GM21447 (cell line): ENCODE measurements at regions not wholly inside any gene's neighbourhood (a gene's known extent, or its start where the extent isn't known, plus 50 kb on each side); places are given as distances from the start of the nearest gene placed in this dataset.
"Not testable (repeated sequence)": the region's sequence is repeated elsewhere in the genome, so short reads cannot be mapped to it uniquely, and the experiment has no call there.

Experiments used
- ATAC-seq: cut with Tn5 transposase; IDR thresholded peaks from one replicate; pipeline ENCODE4 v1.9.1; 2021; ENCODE audit not compliant: unreplicated experiment

GRCh38 chr4:81786766-81787165 is 315.1 kb upstream of the RASGEF1B start:
- no peak for ATAC-seq

GRCh38 chr4:81786063-81786763 is 314.5 kb upstream of the RASGEF1B start:
- ATAC-seq, result no peak

- no peak for ATAC-seq
These were observed 313.6 kb upstream of the RASGEF1B start for GRCh38 chr4:81785338-81785737.

- no peak for ATAC-seq
These were observed 311.9 kb upstream of the RASGEF1B start for GRCh38 chr4:81783558-81783957.

- no peak for ATAC-seq
These were observed 310.1 kb upstream of the RASGEF1B start for GRCh38 chr4:81781799-81782198.

- not testable (repeated sequence) for ATAC-seq
These were observed 306.0 kb upstream of the RASGEF1B start for GRCh38 chr4:81777718-81778117.

- ATAC-seq, result no peak
These were observed 305.1 kb upstream of the RASGEF1B start for GRCh38 chr4:81776794-81777193.

GRCh38 chr4:81773557-81773956 is 301.9 kb upstream of the RASGEF1B start:
- no peak for ATAC-seq

GRCh38 chr4:81771721-81772120 is 300.0 kb upstream of the RASGEF1B start:
- ATAC-seq, result no peak

- ATAC-seq, result no peak
These were observed 297.5 kb upstream of the RASGEF1B start for GRCh38 chr4:81769244-81769643.

- ATAC-seq, result peak; percentile 44
These were observed 287.0 kb upstream of the RASGEF1B start for GRCh38 chr4:81758574-81759264.

GRCh38 chr4:81757691-81758090 is 286.0 kb upstream of the RASGEF1B start:
- ATAC-seq, result no peak

- peak; percentile 90 for ATAC-seq
These were observed 285.3 kb upstream of the RASGEF1B start for GRCh38 chr4:81756973-81757372.

- ATAC-seq, result no peak
These were observed 284.3 kb upstream of the RASGEF1B start for GRCh38 chr4:81756042-81756441.

GRCh38 chr4:81754169-81754568 is 282.5 kb upstream of the RASGEF1B start:
- ATAC-seq, result no peak

GRCh38 chr4:81751531-81752289 is 280.0 kb upstream of the RASGEF1B start:
- no peak for ATAC-seq

- no peak for ATAC-seq
These were observed 275.7 kb upstream of the RASGEF1B start for GRCh38 chr4:81747242-81747930.

- ATAC-seq, result no peak
These were observed 275.1 kb upstream of the RASGEF1B start for GRCh38 chr4:81746773-81747172.

GRCh38 chr4:81746071-81746470 is 274.4 kb upstream of the RASGEF1B start:
- ATAC-seq, result no peak

GRCh38 chr4:81745050-81745449 is 273.3 kb upstream of the RASGEF1B start:
- no peak for ATAC-seq

- ATAC-seq, result no peak
These were observed 272.2 kb upstream of the RASGEF1B start for GRCh38 chr4:81743731-81744435.
